HepG2 (cell line): ENCODE measurements at regions not wholly inside any gene's neighbourhood (a gene's known extent, or its start where the extent isn't known, plus 50 kb on each side); places are given as distances from the start of the nearest gene placed in this dataset.

ENCODE experiments used
- GABPB1 ChIP-seq: IDR thresholded peaks from 2 replicates; pipeline ENCODE4 v1.6.1; 2016; ENCODE audit warnings: mild to moderate bottlenecking, missing genetic modification reagents, moderate library complexity, missing compliant biosample characterization
- GTF2F1 ChIP-seq: fragments of 150-350 bp; IDR thresholded peaks from 2 replicates; pipeline ENCODE4 v1.6.1; 2014; ENCODE audit warnings: low read length
- POLR2A ChIP-seq, 2 experiments: IDR thresholded peaks; 2 replicates each; pipeline ENCODE4 v1.6.1; 2011; ENCODE audit warnings: low read depth in 2 of 2, low read length in 2 of 2, mild to moderate bottlenecking in 1 of 2, moderate library complexity in 1 of 2; ENCODE audit not compliant: insufficient read depth in 1 of 2
- RBAK ChIP-seq: sonication (generic); formaldehyde crosslinking; IDR thresholded peaks from 2 replicates; pipeline ENCODE4 v1.5.1; 2020; ENCODE audit warnings: mild to moderate bottlenecking, missing genetic modification reagents
- SPEN ChIP-seq: sonication (generic); formaldehyde crosslinking; IDR thresholded peaks from 2 replicates; pipeline ENCODE4 v1.5.1; 2020; ENCODE audit warnings: low read depth, mild to moderate bottlenecking, missing genetic modification reagents
- ZBTB43 ChIP-seq: sonication (generic); formaldehyde crosslinking; conservative IDR thresholded peaks from 2 replicates; pipeline ENCODE4 v1.4.0; 2020; ENCODE audit warnings: missing genetic modification reagents
- ZNF609 ChIP-seq: sonication (generic); formaldehyde crosslinking; IDR thresholded peaks from 2 replicates; pipeline ENCODE4 v1.4.0; 2020; ENCODE audit warnings: mild to moderate bottlenecking, missing genetic modification reagents, borderline replicate concordance
- ZNF740 ChIP-seq: sonication (generic); formaldehyde crosslinking; IDR thresholded peaks from 2 replicates; pipeline ENCODE4 v1.4.0; 2020; ENCODE audit warnings: missing genetic modification reagents
- ZSCAN22 ChIP-seq: sonication (generic); formaldehyde crosslinking; IDR thresholded peaks from 2 replicates; pipeline ENCODE4 v1.4.0; 2020; ENCODE audit warnings: mild to moderate bottlenecking, missing genetic modification reagents

- TF ChIP-seq SPEN, result no peak
- no peak for TF ChIP-seq ZNF609
- no peak for TF ChIP-seq GTF2F1
- no peak for TF ChIP-seq ZBTB43 (CRISPR knock-in tag)
- no peak for TF ChIP-seq RBAK
- no peak for TF ChIP-seq POLR2A (IDR thresholded peaks at IDR 0.05; ENCODE audit: insufficient read depth in 1 of 2, low read depth in 2 of 2, low read length in 2 of 2)
- no peak for TF ChIP-seq GABPB1 (CRISPR knock-in tag)
- no peak for TF ChIP-seq ZSCAN22 (CRISPR knock-in tag)
- no peak for TF ChIP-seq ZNF740 (CRISPR knock-in tag)
Observed at GRCh38 chr1:82944822-82945221, 1054.1 kb downstream of the TTLL7 start.
